Mesendoderm (in vitro differentiated cells): ENCODE measurements at regions not wholly inside any gene's neighbourhood (a gene's known extent, or its start where the extent isn't known, plus 50 kb on each side); places are given as distances from the start of the nearest gene placed in this dataset.

Source experiments
- DNase-seq: peaks from one replicate; pipeline ENCODE4 v3.0.0; 2013
- H2AK5ac ChIP-seq: 2 replicates; pipeline ENCODE4 v1.6.1; 2013; ENCODE audit warnings: low read length, inconsistent platforms
- H2BK120ac ChIP-seq: 2 replicates; pipeline ENCODE4 v1.6.1; 2013; ENCODE audit warnings: low read depth, mild to moderate bottlenecking, low read length, moderate library complexity, mixed read lengths
- H2BK15ac ChIP-seq: replicated peaks from 2 replicates; pipeline ENCODE4 v1.6.1; 2013; ENCODE audit warnings: low read depth, mild to moderate bottlenecking, moderate library complexity
- H2BK5ac ChIP-seq: 2 replicates; pipeline ENCODE4 v1.6.1; 2013; ENCODE audit warnings: low read length, inconsistent platforms
- H3K18ac ChIP-seq: 2 replicates; pipeline ENCODE4 v1.6.1; 2013; ENCODE audit warnings: mild to moderate bottlenecking, low read length, mixed read lengths
- H3K23ac ChIP-seq: one replicate; pipeline ENCODE4 v1.6.1; 2013; ENCODE audit warnings: low read length
- H3K27ac ChIP-seq: 2 replicates; pipeline ENCODE4 v1.5.1; 2013; ENCODE audit warnings: low read depth, mild to moderate bottlenecking, inconsistent platforms, low read length, moderate library complexity
- H3K27me3 ChIP-seq: 2 replicates; pipeline ENCODE4 v1.6.1; 2013; ENCODE audit warnings: low read length, control low read depth, mild to moderate bottlenecking, inconsistent platforms; ENCODE audit not compliant: insufficient read depth, poor library complexity
- H3K36me3 ChIP-seq: 2 replicates; pipeline ENCODE4 v1.6.1; 2013; ENCODE audit warnings: low read length, inconsistent platforms; ENCODE audit not compliant: control insufficient read depth, insufficient read depth
- H3K4ac ChIP-seq: one replicate; pipeline ENCODE4 v1.6.1; 2013; ENCODE audit warnings: low read depth, mild to moderate bottlenecking, low read length, moderate library complexity
- H3K4me1 ChIP-seq: 2 replicates; pipeline ENCODE4 v1.6.1; 2013; ENCODE audit warnings: low read depth, low read length, inconsistent platforms; ENCODE audit not compliant: control insufficient read depth
- H3K4me2 ChIP-seq: 2 replicates; pipeline ENCODE4 v1.6.1; 2013; ENCODE audit warnings: low read length
- H3K4me3 ChIP-seq: 2 replicates; pipeline ENCODE4 v1.5.1; 2013; ENCODE audit warnings: mild to moderate bottlenecking, low read length
- H3K56ac ChIP-seq: one replicate; pipeline ENCODE4 v1.6.1; 2013; ENCODE audit warnings: low read length
- H3K79me1 ChIP-seq: 2 replicates; pipeline ENCODE4 v1.6.1; 2013; ENCODE audit warnings: low read length, inconsistent platforms
- H3K79me2 ChIP-seq: 2 replicates; pipeline ENCODE4 v1.6.1; 2013; ENCODE audit warnings: mild to moderate bottlenecking, low read length; ENCODE audit not compliant: control insufficient read depth, insufficient read depth
- H3K9ac ChIP-seq: 2 replicates; pipeline ENCODE4 v1.6.1; 2013; ENCODE audit warnings: low read length, inconsistent platforms
- H4K5ac ChIP-seq: one replicate; pipeline ENCODE4 v1.6.1; 2013; ENCODE audit warnings: low read length
- H4K8ac ChIP-seq: one replicate; pipeline ENCODE4 v1.6.1; 2013; ENCODE audit warnings: low read depth, mild to moderate bottlenecking, control low read depth, low read length, moderate library complexity
- WGBS: extraction: QIAGEN DNeasy Blood & Tissue Kit; methylation state at CpG from one replicate; pipeline ENCODE4 v1.1.7; 2013; ENCODE audit warnings: low lambda C conversion rate, missing lambda C conversion rate; ENCODE audit not compliant: insufficient coverage; ENCODE audit errors: extremely low coverage; 5-methylcytosine and 5-hydroxymethylcytosine counted together

GRCh38 chr2:16361261-16361995, 304.2 kb downstream of the CYRIA start:
- Histone ChIP-seq H2AK5ac (no peak overlapping the region), H3K56ac (no peak overlapping the region), H4K5ac (no peak overlapping the region), H3K4ac (no peak overlapping the region), H3K4me2 (no peak overlapping the region), H4K8ac (no peak overlapping the region), H3K36me3 (no peaks in the 10 kb centered on the region), H3K27ac (no peak overlapping the region), H2BK5ac (no peak overlapping the region), H3K27me3 (no peaks in the 10 kb centered on the region), H2BK120ac (no peak overlapping the region), H3K18ac (no peak overlapping the region), H3K4me3 (no peak overlapping the region), H2BK15ac (no peak overlapping the region), H3K4me1 (no peaks in the 10 kb centered on the region), H3K23ac (no peak overlapping the region), H3K79me1 (no peaks in the 10 kb centered on the region), H3K9ac (no peak overlapping the region), H3K79me2 (no peaks in the 10 kb centered on the region)
- no CpG with 5 or more reads among the region's 9 CpGs for WGBS
- no peak for DNase-seq

DNA sequence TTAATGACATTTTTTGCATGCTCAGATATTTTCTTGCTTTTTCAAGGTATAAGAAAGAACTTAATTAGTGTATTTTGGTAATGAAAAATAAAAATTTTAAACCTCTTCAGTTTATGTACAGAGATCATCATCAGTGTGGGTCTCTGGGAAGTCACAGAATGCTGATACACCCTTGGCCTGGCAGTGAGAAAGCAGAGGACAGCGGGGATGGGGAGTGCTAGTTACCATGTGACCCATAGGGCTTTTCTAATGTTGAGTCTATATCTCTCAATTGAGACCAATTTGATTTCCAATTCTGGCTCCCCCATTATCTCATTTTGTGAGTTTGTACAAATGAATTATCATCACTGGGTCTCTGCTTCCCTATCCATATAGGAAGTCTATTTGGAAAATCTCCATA, 305.7 kb downstream of the CYRIA start:
- WGBS = no CpG with 5 or more reads among the region's 1 CpG
- Histone ChIP-seq H3K56ac (no peak overlapping the region), H3K4me1 (no peaks in the 10 kb centered on the region), H3K4ac (no peak overlapping the region), H3K4me2 (no peak overlapping the region), H4K5ac (no peak overlapping the region), H4K8ac (no peak overlapping the region), H2BK15ac (no peak overlapping the region), H3K9ac (no peak overlapping the region), H3K27me3 (no peaks in the 10 kb centered on the region), H3K27ac (no peak overlapping the region), H2AK5ac (no peak overlapping the region), H3K79me2 (no peaks in the 10 kb centered on the region), H3K23ac (no peak overlapping the region), H3K79me1 (no peaks in the 10 kb centered on the region), H3K36me3 (no peaks in the 10 kb centered on the region), H3K4me3 (no peak overlapping the region), H2BK5ac (no peak overlapping the region), H2BK120ac (no peak overlapping the region), H3K18ac (no peak overlapping the region)
- no peak for DNase-seq

- no peaks in the 10 kb centered on the region for H3K27me3 ChIP-seq
- H2BK120ac ChIP-seq = no peak overlapping the region
- H3K79me2 ChIP-seq = no peaks in the 10 kb centered on the region
- no peak overlapping the region for H2BK5ac ChIP-seq
- no peak overlapping the region for H3K4ac ChIP-seq
- no peak overlapping the region for H3K4me2 ChIP-seq
- no CpG with 5 or more reads among the region's 1 CpG for WGBS
- no peak overlapping the region for H3K4me3 ChIP-seq
- H3K9ac ChIP-seq = no peak overlapping the region
- H3K56ac ChIP-seq = no peak overlapping the region
- no peak overlapping the region for H2AK5ac ChIP-seq
- no peaks in the 10 kb centered on the region for H3K4me1 ChIP-seq
- no peak overlapping the region for H2BK15ac ChIP-seq
- H3K79me1 ChIP-seq = no peaks in the 10 kb centered on the region
- no peak for DNase-seq
- no peak overlapping the region for H4K8ac ChIP-seq
- no peaks in the 10 kb centered on the region for H3K36me3 ChIP-seq
- no peak overlapping the region for H3K27ac ChIP-seq
- no peak overlapping the region for H3K23ac ChIP-seq
- no peak overlapping the region for H3K18ac ChIP-seq
- H4K5ac ChIP-seq = no peak overlapping the region
These were observed 308.4 kb downstream of the CYRIA start for GRCh38 chr2:16357188-16357587.

GRCh38 chr2:16351541-16351940, 314.1 kb downstream of the CYRIA start:
- Histone ChIP-seq H3K27me3 (no peaks in the 10 kb centered on the region), H2AK5ac (no peak overlapping the region), H4K5ac (no peak overlapping the region), H3K4me3 (no peak overlapping the region), H3K18ac (no peak overlapping the region), H2BK5ac (no peak overlapping the region), H4K8ac (no peak overlapping the region), H3K27ac (no peak overlapping the region), H3K4me2 (no peak overlapping the region), H3K79me2 (no peaks in the 10 kb centered on the region), H3K56ac (no peak overlapping the region), H3K36me3 (no peaks in the 10 kb centered on the region), H3K79me1 (no peaks in the 10 kb centered on the region), H3K4ac (no peak overlapping the region), H3K23ac (no peak overlapping the region), H3K4me1 (no peaks in the 10 kb centered on the region), H3K9ac (no peak overlapping the region), H2BK15ac (no peak overlapping the region), H2BK120ac (no peak overlapping the region)
- no peak for DNase-seq
- WGBS = no CpG with 5 or more reads among the region's 2 CpGs

DNA sequence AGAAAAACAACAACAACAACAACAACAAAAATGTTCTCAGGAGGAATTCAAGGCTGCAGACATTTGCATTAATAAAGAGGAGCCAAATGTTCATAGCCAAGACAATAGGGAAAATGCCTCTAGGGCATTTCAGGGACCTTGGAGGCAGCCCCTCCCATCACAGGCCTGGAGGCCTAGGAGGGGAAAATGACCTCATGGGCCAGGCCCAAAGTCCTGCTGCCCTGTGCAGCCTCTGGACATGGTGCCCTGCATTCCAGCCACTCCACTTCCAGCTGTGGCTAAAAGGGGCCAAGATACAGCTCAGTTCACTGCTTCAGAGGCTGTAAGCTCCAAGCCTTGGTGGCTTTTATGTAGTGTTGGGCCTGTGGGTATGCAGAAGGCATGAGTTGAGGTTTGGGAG, 314.5 kb downstream of the CYRIA start:
- no peak overlapping the region for H2BK15ac ChIP-seq
- H3K23ac ChIP-seq = no peak overlapping the region
- no peak overlapping the region for H3K56ac ChIP-seq
- DNase-seq = no peak
- H3K4me1 ChIP-seq = no peaks in the 10 kb centered on the region
- H3K79me2 ChIP-seq = no peaks in the 10 kb centered on the region
- H3K9ac ChIP-seq = no peak overlapping the region
- H2AK5ac ChIP-seq = no peak overlapping the region
- no peak overlapping the region for H2BK120ac ChIP-seq
- no peak overlapping the region for H4K5ac ChIP-seq
- H3K18ac ChIP-seq = no peak overlapping the region
- H3K4ac ChIP-seq = no peak overlapping the region
- no peaks in the 10 kb centered on the region for H3K79me1 ChIP-seq
- no peak overlapping the region for H3K4me2 ChIP-seq
- H2BK5ac ChIP-seq = no peak overlapping the region
- H3K27me3 ChIP-seq = no peaks in the 10 kb centered on the region
- no peak overlapping the region for H3K27ac ChIP-seq
- H3K36me3 ChIP-seq = no peaks in the 10 kb centered on the region
- no peak overlapping the region for H4K8ac ChIP-seq
- no peak overlapping the region for H3K4me3 ChIP-seq

- Histone ChIP-seq H4K5ac (no peak overlapping the region), H3K23ac (no peak overlapping the region), H3K18ac (no peak overlapping the region), H2BK15ac (no peak overlapping the region), H2BK120ac (no peak overlapping the region), H4K8ac (no peak overlapping the region), H2AK5ac (no peak overlapping the region), H3K79me2 (no peaks in the 10 kb centered on the region), H3K56ac (no peak overlapping the region), H3K36me3 (no peaks in the 10 kb centered on the region), H3K4me2 (no peak overlapping the region), H3K4ac (no peak overlapping the region), H3K27ac (no peak overlapping the region), H3K9ac (no peak overlapping the region), H3K4me3 (no peak overlapping the region), H3K79me1 (no peaks in the 10 kb centered on the region), H2BK5ac (no peak overlapping the region), H3K27me3 (no peaks in the 10 kb centered on the region), H3K4me1 (no peaks in the 10 kb centered on the region)
- WGBS = no CpG with 5 or more reads among the region's 3 CpGs
- DNase-seq = no peak
These were observed 315.4 kb downstream of the CYRIA start for GRCh38 chr2:16350211-16350610.
